ENCODE measurements at regions not wholly inside any gene's neighbourhood (a gene's known extent, or its start where the extent isn't known, plus 50 kb on each side); places are given as distances from the start of the nearest gene placed in this dataset.

DNA sequence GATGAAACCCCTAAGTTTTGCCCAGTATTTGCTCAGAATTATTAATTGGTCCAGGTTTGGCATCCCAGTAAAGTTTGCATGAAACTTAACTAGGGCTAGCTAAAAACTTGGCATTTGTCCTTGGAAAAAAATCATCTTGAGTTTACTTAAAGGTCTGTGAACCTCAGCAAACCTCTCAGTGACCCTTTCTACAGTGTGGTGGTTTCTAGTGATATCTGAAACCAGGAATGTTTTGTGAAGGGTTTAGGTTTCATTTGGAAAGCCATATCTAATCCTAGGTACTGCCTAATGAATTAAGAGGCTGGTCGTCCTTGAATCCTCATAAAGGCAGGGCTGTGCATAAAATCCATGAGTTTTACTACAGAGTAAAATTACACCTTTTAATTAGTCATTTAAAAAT lies 218.5 kb upstream of the ANKRD50 start:
- WGBS (ENCODE audit: insufficient coverage, low coverage, missing lambda C conversion rate): 0% methylated on average over 1 of the region's 1 CpG
- Histone ChIP-seq H3K27ac (ENCODE audit: extremely low read depth, low read depth, low read length) (no peak overlapping the region), H3K4me2 (ENCODE audit: insufficient read depth, low read length) (no peak overlapping the region), H3K9me1 (ENCODE audit: control insufficient read depth, insufficient read depth, low read length) (no peaks in the 10 kb centered on the region), H3K4me3 (no peak overlapping the region), H3K9ac (ENCODE audit: insufficient read depth in 1 of 2, low read depth in 2 of 2, low read length in 2 of 2) (no peak overlapping the region), H3K36me3 (ENCODE audit: control insufficient read depth, insufficient read depth, low read length) (no peaks in the 10 kb centered on the region), H4K20me1 (replicated peaks; ENCODE audit: control insufficient read depth, insufficient read depth, low read length) (no peaks in the 10 kb centered on the region), H3K79me2 (ENCODE audit: control insufficient read depth, insufficient read depth, low read length) (no peaks in the 10 kb centered on the region), H3K9me3 (replicated peaks; ENCODE audit: control insufficient read depth, insufficient read depth, low read depth, low read length) (no peaks in the 10 kb centered on the region), H3K27me3 (ENCODE audit: control insufficient read depth in 2 of 2, insufficient read depth in 2 of 2, low read length in 2 of 2) (no peaks in the 10 kb centered on the region), H2AFZ (ENCODE audit: low read depth, low read length) (no peak overlapping the region), H3K4me1 (replicated peaks in 1 of 2; ENCODE audit: control insufficient read depth in 2 of 2, insufficient read depth in 2 of 2, low read length in 2 of 2) (no peaks in the 10 kb centered on the region)
- ATAC-seq: no peak
- BruUV-seq (replicated peaks): no TSS peak
- ChIA-PET CTCF (ENCODE audit: low intra/inter-chr PET ratio) (no interaction called here), POLR2A (no interaction called here)
- DNase-seq (ENCODE audit: extremely low read depth in 1 of 4, low spot score in 3 of 4): no peak
- no peak for FAIRE-seq
- intact Hi-C loops (cut with micrococcal nuclease) (no loop called here), in situ Hi-C loops (cut with MboI) (no loop called here)
- no peak for TF ChIP-seq RFX7 (CRISPR knock-in tag; IDR thresholded peaks at IDR 0.05)
- TF ChIP-seq FOXO4 (CRISPR knock-in tag; IDR thresholded peaks at IDR 0.05): no peak
- no peak for TF ChIP-seq ZNF165 (CRISPR knock-in tag; IDR thresholded peaks at IDR 0.05; ENCODE audit: borderline replicate concordance)
- TF ChIP-seq, protein P1, sequence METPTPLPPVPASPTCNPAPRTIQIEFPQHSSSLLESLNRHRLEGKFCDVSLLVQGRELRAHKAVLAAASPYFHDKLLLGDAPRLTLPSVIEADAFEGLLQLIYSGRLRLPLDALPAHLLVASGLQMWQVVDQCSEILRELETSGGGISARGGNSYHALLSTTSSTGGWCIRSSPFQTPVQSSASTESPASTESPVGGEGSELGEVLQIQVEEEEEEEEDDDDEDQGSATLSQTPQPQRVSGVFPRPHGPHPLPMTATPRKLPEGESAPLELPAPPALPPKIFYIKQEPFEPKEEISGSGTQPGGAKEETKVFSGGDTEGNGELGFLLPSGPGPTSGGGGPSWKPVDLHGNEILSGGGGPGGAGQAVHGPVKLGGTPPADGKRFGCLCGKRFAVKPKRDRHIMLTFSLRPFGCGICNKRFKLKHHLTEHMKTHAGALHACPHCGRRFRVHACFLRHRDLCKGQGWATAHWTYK (CRISPR knock-in tag; IDR thresholded peaks at IDR 0.05): no peak
- TF ChIP-seq CBX5 (IDR thresholded peaks at IDR 0.05; ENCODE audit: borderline replicate concordance, low read depth): no peak
- TF ChIP-seq ZSCAN32 (CRISPR knock-in tag; IDR thresholded peaks at IDR 0.05): no peak
- no peak for TF ChIP-seq HNRNPK (IDR thresholded peaks at IDR 0.05; ENCODE audit: low read depth, low read length, poor library complexity, severe bottlenecking)
- TF ChIP-seq MLX (CRISPR knock-in tag; conservative IDR thresholded peaks at IDR 0.05): no peak
- no peak for TF ChIP-seq THAP12 (CRISPR knock-in tag; IDR thresholded peaks at IDR 0.05)
- no peak for TF ChIP-seq ZNF436 (CRISPR knock-in tag; IDR thresholded peaks at IDR 0.05)
- TF ChIP-seq SUPT5H (IDR thresholded peaks at IDR 0.05): no peak
- no peak for TF ChIP-seq TCF7L2 (IDR thresholded peaks at IDR 0.05; ENCODE audit: low read depth, low read length)
- no peak for TF ChIP-seq CREB1 (IDR thresholded peaks at IDR 0.05)
- no peak for TF ChIP-seq CREB1 (CRISPR knock-in tag; IDR thresholded peaks at IDR 0.05)
- TF ChIP-seq EP300 (IDR thresholded peaks at IDR 0.05; ENCODE audit: low read length): no peak
